ENCODE measurements at regions not wholly inside any gene's neighbourhood (a gene's known extent, or its start where the extent isn't known, plus 50 kb on each side); places are given as distances from the start of the nearest gene placed in this dataset.

GRCh38 chr16:85162478-85163277 lies 50.4 kb upstream of the CIBAR2 start:
- no peak overlapping the region for H3K4me3 ChIP-seq
- TF ChIP-seq CTCF (IDR thresholded peaks at IDR 0.05; ENCODE audit: low read depth, low read length) = no peak
- H3K9me3 ChIP-seq (ENCODE audit: low read depth) = no peaks in the 10 kb centered on the region
- H3K36me3 ChIP-seq = no peaks in the 10 kb centered on the region
- H3K27ac ChIP-seq = peak overlapping the region; percentile 49
- H3K27me3 ChIP-seq = no peaks in the 10 kb centered on the region
- peak in 1 of 2 donors; percentile 83 for DNase-seq (ENCODE audit: low read depth in 1 of 2, low spot score in 1 of 2)
- H3K4me1 ChIP-seq (ENCODE audit: low read depth) = peaks cover 23% of the 10 kb centered on the region

- DNase-seq (ENCODE audit: low read depth in 1 of 2, low spot score in 1 of 2) = no peak
- Histone ChIP-seq H3K27ac (no peak overlapping the region), H3K36me3 (no peaks in the 10 kb centered on the region), H3K27me3 (no peaks in the 10 kb centered on the region), H3K4me1 (ENCODE audit: low read depth) (peaks cover 22% of the 10 kb centered on the region), H3K4me3 (no peak overlapping the region), H3K9me3 (ENCODE audit: low read depth) (no peaks in the 10 kb centered on the region)
- TF ChIP-seq CTCF (IDR thresholded peaks at IDR 0.05; ENCODE audit: low read depth, low read length) = no peak
Observed at GRCh38 chr16:85163278-85164112, 51.2 kb upstream of the CIBAR2 start.

- Histone ChIP-seq H3K9me3 (ENCODE audit: low read depth) (no peaks in the 10 kb centered on the region), H3K27me3 (no peaks in the 10 kb centered on the region), H3K4me3 (no peak overlapping the region), H3K27ac (no peak overlapping the region), H3K4me1 (ENCODE audit: low read depth) (peaks cover 17% of the 10 kb centered on the region), H3K36me3 (no peaks in the 10 kb centered on the region)
- no peak for TF ChIP-seq CTCF (IDR thresholded peaks at IDR 0.05; ENCODE audit: low read depth, low read length)
- no peak for DNase-seq (ENCODE audit: low read depth in 1 of 2, low spot score in 1 of 2)
Observed at GRCh38 chr16:85164431-85164830, 52.2 kb upstream of the CIBAR2 start.

- H3K27me3 ChIP-seq = no peaks in the 10 kb centered on the region
- H3K4me3 ChIP-seq = no peak overlapping the region
- no peaks in the 10 kb centered on the region for H3K9me3 ChIP-seq (ENCODE audit: low read depth)
- H3K27ac ChIP-seq = no peak overlapping the region
- H3K4me1 ChIP-seq (ENCODE audit: low read depth) = peaks cover 16% of the 10 kb centered on the region
- DNase-seq (ENCODE audit: low read depth in 1 of 2, low spot score in 1 of 2) = no peak
- no peaks in the 10 kb centered on the region for H3K36me3 ChIP-seq
- TF ChIP-seq CTCF (IDR thresholded peaks at IDR 0.05; ENCODE audit: low read depth, low read length) = no peak
Observed at GRCh38 chr16:85164838-85165516, 52.7 kb upstream of the CIBAR2 start.

GRCh38 chr16:85165781-85166180 lies 53.5 kb upstream of the CIBAR2 start:
- H3K4me1 ChIP-seq (ENCODE audit: low read depth) = peaks cover 16% of the 10 kb centered on the region
- no peaks in the 10 kb centered on the region for H3K27me3 ChIP-seq
- H3K9me3 ChIP-seq (ENCODE audit: low read depth) = no peaks in the 10 kb centered on the region
- no peak overlapping the region for H3K4me3 ChIP-seq
- no peak overlapping the region for H3K27ac ChIP-seq
- no peak for DNase-seq (ENCODE audit: low read depth in 1 of 2, low spot score in 1 of 2)
- no peaks in the 10 kb centered on the region for H3K36me3 ChIP-seq
- no peak for TF ChIP-seq CTCF (IDR thresholded peaks at IDR 0.05; ENCODE audit: low read depth, low read length)
